GM23338 (cell line): ENCODE measurements at regions not wholly inside any gene's neighbourhood (a gene's known extent, or its start where the extent isn't known, plus 50 kb on each side); places are given as distances from the start of the nearest gene placed in this dataset.

ENCODE experiments used
- CTCF ChIP-seq, 2 experiments: fragments of 200-600 bp in 1 of 2; sonication (generic) in 1 of 2; conservative IDR thresholded peaks; 2 replicates each; pipeline versions ENCODE4 v1.5.1 to v1.6.1; 2016 to 2017; ENCODE audit warnings: antibody characterized with exemption in 2 of 2, low read depth in 2 of 2, mild to moderate bottlenecking in 2 of 2, moderate library complexity in 1 of 2
- EZH2phosphoT487 ChIP-seq: fragments of 200-600 bp; sonication (generic); IDR thresholded peaks from one replicate; pipeline ENCODE4 v1.8.1; 2018; ENCODE audit warnings: antibody characterized with exemption; ENCODE audit not compliant: unreplicated experiment
- TF ChIP-seq, protein P1 (sequence below): IDR thresholded peaks from one replicate; pipeline ENCODE4 v1.6.1; 2018; ENCODE audit warnings: antibody characterized with exemption; ENCODE audit not compliant: unreplicated experiment

DNA sequence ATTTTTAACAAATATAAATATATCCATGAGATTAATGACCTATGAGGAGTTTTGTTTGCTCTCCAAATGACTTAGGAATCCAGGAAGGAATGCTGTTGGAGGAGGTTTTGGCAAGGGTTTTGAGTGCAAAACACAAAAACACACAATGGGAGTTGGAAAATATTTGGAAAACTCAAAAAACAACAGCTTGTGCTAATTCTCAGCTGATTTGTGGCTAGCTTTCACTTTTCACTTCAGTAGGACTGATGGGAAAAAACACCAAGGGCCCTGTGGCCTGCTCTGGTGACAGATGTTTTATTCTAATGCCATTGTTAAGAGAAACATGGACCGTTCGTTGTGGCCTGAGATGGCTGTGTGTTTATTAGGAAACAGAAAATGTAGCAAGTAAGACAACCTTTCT lies 113.9 kb downstream of the ALDH8A1 start:
- no peak for TF ChIP-seq EZH2phosphoT487
- TF ChIP-seq CTCF (conservative IDR thresholded peaks at IDR 0.05; ENCODE audit: low read depth in 2 of 2) = no peak
- TF ChIP-seq, protein P1, sequence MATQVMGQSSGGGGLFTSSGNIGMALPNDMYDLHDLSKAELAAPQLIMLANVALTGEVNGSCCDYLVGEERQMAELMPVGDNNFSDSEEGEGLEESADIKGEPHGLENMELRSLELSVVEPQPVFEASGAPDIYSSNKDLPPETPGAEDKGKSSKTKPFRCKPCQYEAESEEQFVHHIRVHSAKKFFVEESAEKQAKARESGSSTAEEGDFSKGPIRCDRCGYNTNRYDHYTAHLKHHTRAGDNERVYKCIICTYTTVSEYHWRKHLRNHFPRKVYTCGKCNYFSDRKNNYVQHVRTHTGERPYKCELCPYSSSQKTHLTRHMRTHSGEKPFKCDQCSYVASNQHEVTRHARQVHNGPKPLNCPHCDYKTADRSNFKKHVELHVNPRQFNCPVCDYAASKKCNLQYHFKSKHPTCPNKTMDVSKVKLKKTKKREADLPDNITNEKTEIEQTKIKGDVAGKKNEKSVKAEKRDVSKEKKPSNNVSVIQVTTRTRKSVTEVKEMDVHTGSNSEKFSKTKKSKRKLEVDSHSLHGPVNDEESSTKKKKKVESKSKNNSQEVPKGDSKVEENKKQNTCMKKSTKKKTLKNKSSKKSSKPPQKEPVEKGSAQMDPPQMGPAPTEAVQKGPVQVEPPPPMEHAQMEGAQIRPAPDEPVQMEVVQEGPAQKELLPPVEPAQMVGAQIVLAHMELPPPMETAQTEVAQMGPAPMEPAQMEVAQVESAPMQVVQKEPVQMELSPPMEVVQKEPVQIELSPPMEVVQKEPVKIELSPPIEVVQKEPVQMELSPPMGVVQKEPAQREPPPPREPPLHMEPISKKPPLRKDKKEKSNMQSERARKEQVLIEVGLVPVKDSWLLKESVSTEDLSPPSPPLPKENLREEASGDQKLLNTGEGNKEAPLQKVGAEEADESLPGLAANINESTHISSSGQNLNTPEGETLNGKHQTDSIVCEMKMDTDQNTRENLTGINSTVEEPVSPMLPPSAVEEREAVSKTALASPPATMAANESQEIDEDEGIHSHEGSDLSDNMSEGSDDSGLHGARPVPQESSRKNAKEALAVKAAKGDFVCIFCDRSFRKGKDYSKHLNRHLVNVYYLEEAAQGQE = no peak
